ENCODE measurements at regions not wholly inside any gene's neighbourhood (a gene's known extent, or its start where the extent isn't known, plus 50 kb on each side); places are given as distances from the start of the nearest gene placed in this dataset.

GRCh38 chr4:60840020-60840419 is 360.1 kb upstream of the ADGRL3 start:
- TF ChIP-seq POLR2A (IDR thresholded peaks at IDR 0.05) (no peak), CTCF (IDR thresholded peaks at IDR 0.05) (no peak), POLR2AphosphoS5 (IDR thresholded peaks at IDR 0.05) (no peak), EP300 (IDR thresholded peaks at IDR 0.05) (no peak)
